ENCODE measurements at regions not wholly inside any gene's neighbourhood (a gene's known extent, or its start where the extent isn't known, plus 50 kb on each side); places are given as distances from the start of the nearest gene placed in this dataset.
"Not testable (repeated sequence)": the region's sequence is repeated elsewhere in the genome, so short reads cannot be mapped to it uniquely, and the experiment has no call there.

- DNase-seq (ENCODE audit: low spot score) = not testable (repeated sequence)
These were observed 139.2 kb upstream of the ERV3-1 start for GRCh38 chr7:65145710-65146109.

- not testable (repeated sequence) for DNase-seq (ENCODE audit: low spot score)
These were observed 138.5 kb upstream of the ERV3-1 start for GRCh38 chr7:65145008-65145407.

DNA sequence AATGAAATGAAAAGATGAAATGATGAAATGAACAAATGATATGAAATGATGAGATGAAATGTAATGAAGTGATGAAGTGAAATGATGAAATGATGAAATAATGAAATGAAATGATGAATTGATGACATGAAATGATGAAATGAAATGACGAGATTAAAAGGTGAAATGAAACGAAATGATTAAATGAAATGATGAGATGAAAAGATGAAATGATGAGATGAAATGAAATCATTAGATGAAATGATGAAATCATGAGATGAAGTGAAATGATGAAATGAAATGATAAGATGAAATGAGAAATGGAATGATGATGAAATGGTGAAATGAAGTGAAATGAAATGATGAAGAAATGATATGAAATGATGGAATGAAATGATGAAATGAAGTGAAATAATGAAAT is 138.1 kb upstream of the ERV3-1 start:
- not testable (repeated sequence) for DNase-seq (ENCODE audit: low spot score)

DNA sequence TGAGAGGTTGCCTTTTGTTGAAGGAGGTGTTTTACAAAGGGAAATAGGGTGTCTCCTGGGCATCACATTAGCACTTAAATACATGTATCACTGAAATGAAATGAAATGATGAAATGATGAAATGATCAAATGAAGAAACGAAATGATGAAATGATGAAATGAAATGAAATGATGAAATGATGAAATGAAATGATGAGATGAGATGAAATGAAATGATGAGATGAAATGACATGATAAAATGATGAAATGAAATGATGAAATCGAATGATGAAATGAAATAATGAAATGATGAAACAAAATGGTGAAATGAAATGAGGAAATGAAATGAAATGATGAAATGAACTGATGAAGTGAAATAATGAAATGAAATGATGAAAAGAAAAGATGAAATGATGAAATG is 137.6 kb upstream of the ERV3-1 start:
- not testable (repeated sequence) for DNase-seq (ENCODE audit: low spot score)

DNA sequence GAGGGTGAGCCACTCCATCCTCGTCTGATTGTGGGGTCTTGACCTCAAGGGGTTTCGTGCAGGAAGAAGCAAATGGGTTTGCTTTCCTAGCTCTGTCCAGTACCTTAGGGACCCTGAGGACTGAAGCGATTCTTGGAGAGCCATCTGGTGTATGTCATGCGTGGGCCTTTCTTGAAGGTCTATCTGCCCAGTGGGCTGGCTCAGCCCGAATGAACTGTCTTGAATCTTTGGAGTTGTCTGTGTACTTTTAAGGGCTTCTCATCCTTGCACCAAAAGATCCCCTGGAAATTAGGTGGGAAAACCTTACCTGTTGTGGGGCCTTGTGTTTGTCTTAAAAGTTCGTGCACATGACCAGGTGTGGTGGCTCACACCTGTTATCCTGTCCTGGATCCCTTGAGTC is 135.4 kb upstream of the ERV3-1 start:
- DNase-seq (ENCODE audit: low spot score) = not testable (repeated sequence)

- not testable (repeated sequence) for DNase-seq (ENCODE audit: low spot score)
These were observed 134.9 kb upstream of the ERV3-1 start for GRCh38 chr7:65141405-65141778.

- not testable (repeated sequence) for DNase-seq (ENCODE audit: low spot score)
These were observed 134.3 kb upstream of the ERV3-1 start for GRCh38 chr7:65140543-65141404.

- DNase-seq (ENCODE audit: low spot score) = not testable (repeated sequence)
These were observed 130.4 kb upstream of the ERV3-1 start for GRCh38 chr7:65136850-65137249.

DNA sequence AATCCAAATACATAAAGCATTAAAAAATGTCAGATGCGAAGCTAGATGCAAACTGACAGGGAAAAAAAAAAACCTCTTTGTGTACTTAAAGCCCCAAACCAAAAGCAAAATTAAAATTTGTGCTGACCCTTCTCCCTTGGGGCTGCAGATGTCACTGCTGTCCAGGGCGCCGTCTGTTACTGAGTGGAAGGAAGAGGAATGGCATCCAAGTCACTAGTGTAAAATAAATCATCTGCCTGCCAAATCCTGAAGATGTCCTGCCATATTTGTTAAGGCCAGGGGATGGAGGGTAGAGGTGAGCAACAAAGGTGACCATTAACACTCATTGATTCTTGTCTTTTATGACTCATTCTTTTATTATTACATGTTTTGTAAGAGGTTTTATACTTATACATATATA is 126.6 kb upstream of the ERV3-1 start:
- not testable (repeated sequence) for DNase-seq (ENCODE audit: low spot score)

- DNase-seq (ENCODE audit: low spot score) = not testable (repeated sequence)
These were observed 125.8 kb upstream of the ERV3-1 start for GRCh38 chr7:65132256-65132655.

- not testable (repeated sequence) for DNase-seq (ENCODE audit: low spot score)
These were observed 120.9 kb upstream of the ERV3-1 start for GRCh38 chr7:65127364-65127763.

- not testable (repeated sequence) for DNase-seq (ENCODE audit: low spot score)
These were observed 118.1 kb upstream of the ERV3-1 start for GRCh38 chr7:65124600-65124999.

DNA sequence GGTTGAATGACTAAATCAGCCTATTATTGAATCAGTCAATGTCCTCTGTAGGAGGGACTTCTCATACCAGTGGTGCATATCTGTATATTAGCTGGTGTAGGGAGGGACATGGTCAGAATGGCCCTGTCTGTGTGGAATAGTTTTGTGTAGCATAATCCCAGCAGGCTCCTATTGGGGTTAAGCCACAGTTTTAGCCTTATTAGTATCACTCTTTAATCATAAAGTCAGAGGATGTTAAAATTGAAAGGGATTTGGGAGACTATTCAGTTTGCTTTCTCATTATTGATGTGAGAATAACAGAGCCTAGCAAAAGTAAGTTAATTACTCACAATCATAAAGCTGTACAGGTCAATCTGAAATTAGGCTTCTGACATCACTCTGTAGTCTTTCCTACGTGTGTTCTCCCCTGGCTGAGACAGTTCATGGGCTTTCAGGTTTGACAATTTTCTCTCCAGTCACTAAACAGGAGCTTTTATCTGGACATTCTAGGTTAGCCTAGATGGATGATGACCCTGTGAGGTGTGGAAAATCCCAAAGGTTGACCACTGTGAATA is 99.2 kb upstream of the ERV3-1 start:
- DNase-seq (ENCODE audit: low spot score) = not testable (repeated sequence)

GRCh38 chr7:65100499-65100898 is 94.0 kb upstream of the ERV3-1 start:
- not testable (repeated sequence) for DNase-seq (ENCODE audit: low spot score)

DNA sequence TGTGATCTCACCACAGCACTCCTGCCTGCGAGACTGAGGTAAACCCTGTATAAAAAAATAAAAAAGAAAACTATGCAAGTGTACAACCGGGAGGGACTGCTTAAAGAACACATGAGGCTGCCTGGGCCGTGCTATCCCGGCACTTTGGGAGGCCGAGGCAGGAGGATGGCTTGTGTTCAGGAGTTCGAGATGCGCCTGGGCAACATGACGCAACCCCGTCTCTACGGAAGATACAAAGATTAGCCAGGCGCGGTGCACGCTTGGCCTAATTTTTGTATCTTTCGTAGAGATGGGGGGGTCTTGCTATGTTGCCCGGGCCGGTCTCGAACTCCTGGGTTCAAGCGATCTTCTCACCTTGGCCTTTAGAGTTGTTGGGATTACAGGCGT is 75.2 kb upstream of the ERV3-1 start:
- DNase-seq (ENCODE audit: low spot score) = not testable (repeated sequence)

GRCh38 chr7:65080799-65081668 is 74.5 kb upstream of the ERV3-1 start:
- DNase-seq (ENCODE audit: low spot score) = peak; percentile 88

- not testable (repeated sequence) for DNase-seq (ENCODE audit: low spot score)
These were observed 68.5 kb upstream of the ERV3-1 start for GRCh38 chr7:65074959-65075358.

GRCh38 chr7:65073160-65073559 is 66.7 kb upstream of the ERV3-1 start:
- DNase-seq (ENCODE audit: low spot score) = not testable (repeated sequence)

DNA sequence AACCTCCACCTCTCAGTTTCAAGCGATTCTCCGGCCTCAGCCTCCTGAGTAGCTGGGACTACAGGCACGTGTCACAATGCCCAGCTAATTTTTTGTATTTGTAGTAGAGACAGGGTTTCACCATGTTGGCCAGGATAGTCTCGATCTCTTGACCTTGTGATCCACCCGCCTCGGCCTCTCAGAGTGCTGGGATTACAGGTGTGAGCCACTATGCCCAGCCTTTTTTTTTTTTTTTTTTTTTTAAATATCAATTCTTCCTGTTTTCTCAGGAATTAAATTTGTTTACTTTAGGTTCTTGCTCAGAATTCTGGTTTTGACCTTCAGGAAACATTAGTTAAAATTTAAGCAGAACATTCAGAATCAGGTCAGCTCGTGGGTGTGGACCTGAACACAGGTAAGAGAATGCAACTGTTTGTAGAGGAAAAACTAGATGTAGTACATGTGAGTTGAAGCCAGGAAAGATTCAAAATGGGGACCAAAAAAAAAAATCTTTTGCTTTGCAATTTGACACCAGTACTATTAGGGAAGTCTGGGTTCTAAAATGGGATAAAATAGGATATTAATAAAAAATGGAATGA is 65.5 kb upstream of the ERV3-1 start:
- not testable (repeated sequence) for DNase-seq (ENCODE audit: low spot score)

- not testable (repeated sequence) for DNase-seq (ENCODE audit: low spot score)
These were observed 63.0 kb upstream of the ERV3-1 start for GRCh38 chr7:65069476-65069875.

DNA sequence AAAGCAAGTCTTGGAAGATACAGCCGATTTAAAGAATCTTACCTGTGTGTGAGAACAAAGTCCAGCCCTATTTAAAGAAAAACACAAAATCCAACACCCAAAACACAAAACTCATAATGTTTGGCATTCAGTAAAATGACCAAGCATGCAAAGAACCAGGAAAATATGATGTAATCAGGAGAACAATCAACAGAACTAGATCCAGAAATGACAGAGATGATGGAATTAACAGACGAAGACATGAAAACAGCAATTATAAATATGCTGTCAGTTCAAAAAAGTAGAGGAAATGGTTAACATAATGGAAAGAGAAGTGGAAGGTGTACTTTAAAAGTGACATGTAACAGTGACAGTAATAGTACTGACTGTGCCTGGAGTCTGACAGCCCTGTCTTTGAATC is 56.1 kb upstream of the ERV3-1 start:
- DNase-seq (ENCODE audit: low spot score) = not testable (repeated sequence)

- not testable (repeated sequence) for DNase-seq (ENCODE audit: low spot score)
These were observed 52.8 kb upstream of the ERV3-1 start for GRCh38 chr7:65059247-65059646.
